GM19463 (cell line): ENCODE measurements at regions not wholly inside any gene's neighbourhood (a gene's known extent, or its start where the extent isn't known, plus 50 kb on each side); places are given as distances from the start of the nearest gene placed in this dataset.
"Not testable (repeated sequence)": the region's sequence is repeated elsewhere in the genome, so short reads cannot be mapped to it uniquely, and the experiment has no call there.

Source experiments
- ATAC-seq: cut with Tn5 transposase; IDR thresholded peaks from one replicate; pipeline ENCODE4 v1.9.1; 2021; ENCODE audit warnings: mild to moderate bottlenecking, moderate library complexity; ENCODE audit not compliant: unreplicated experiment

GRCh38 chr5:152456815-152457443 is 51.9 kb upstream of the NMUR2 start:
- peak; percentile 78 for ATAC-seq

GRCh38 chr5:152462021-152462721 is 57.1 kb upstream of the NMUR2 start:
- peak; percentile 86 for ATAC-seq

GRCh38 chr5:152464048-152464447 is 59.0 kb upstream of the NMUR2 start:
- ATAC-seq, result no peak

- ATAC-seq, result no peak
Measured at GRCh38 chr5:152465140-152465539, 60.1 kb upstream of the NMUR2 start.

GRCh38 chr5:152466085-152466745 is 61.1 kb upstream of the NMUR2 start:
- ATAC-seq, result no peak

- no peak for ATAC-seq
Measured at GRCh38 chr5:152470167-152470566, 65.1 kb upstream of the NMUR2 start.

GRCh38 chr5:152472083-152472482 is 67.0 kb upstream of the NMUR2 start:
- no peak for ATAC-seq

GRCh38 chr5:152474961-152475360 is 69.9 kb upstream of the NMUR2 start:
- ATAC-seq, result no peak

GRCh38 chr5:152477536-152477935 is 72.5 kb upstream of the NMUR2 start:
- ATAC-seq, result no peak

GRCh38 chr5:152479866-152480265 is 74.8 kb upstream of the NMUR2 start:
- ATAC-seq, result not testable (repeated sequence)

- peak; percentile 50 for ATAC-seq
Measured at GRCh38 chr5:152480677-152481076, 75.6 kb upstream of the NMUR2 start.

GRCh38 chr5:152487130-152487529 is 82.1 kb upstream of the NMUR2 start:
- no peak for ATAC-seq

- no peak for ATAC-seq
Measured at GRCh38 chr5:152488869-152489268, 83.8 kb upstream of the NMUR2 start.

- no peak for ATAC-seq
Measured at GRCh38 chr5:152499814-152500535, 94.9 kb upstream of the NMUR2 start.

GRCh38 chr5:152501294-152501693 is 96.2 kb upstream of the NMUR2 start:
- no peak for ATAC-seq

GRCh38 chr5:152503206-152503605 is 98.1 kb upstream of the NMUR2 start:
- peak; percentile 41 for ATAC-seq

- ATAC-seq, result peak; percentile 86
Measured at GRCh38 chr5:152505442-152506042, 100.5 kb upstream of the NMUR2 start.

GRCh38 chr5:152511120-152511519 is 106.0 kb upstream of the NMUR2 start:
- ATAC-seq, result no peak

GRCh38 chr5:152511531-152512132 is 106.6 kb upstream of the NMUR2 start:
- ATAC-seq, result no peak

GRCh38 chr5:152514827-152515397 is 109.8 kb upstream of the NMUR2 start:
- no peak for ATAC-seq
